Gastroesophageal sphincter (tissue), 3 donors: ENCODE measurements at regions not wholly inside any gene's neighbourhood (a gene's known extent, or its start where the extent isn't known, plus 50 kb on each side); places are given as distances from the start of the nearest gene placed in this dataset.

Source experiments
- EP300 ChIP-seq: sonication (generic); formaldehyde crosslinking; IDR thresholded peaks from one replicate; pipeline ENCODE4 v1.6.1; 2017; ENCODE audit warnings: antibody characterized with exemption, mild to moderate bottlenecking
- TF ChIP-seq, protein P1 (sequence below), 4 experiments: fragments of 200-600 bp in 2 of 4; fragments of 450-650 bp in 2 of 4; sonication (generic) in 1 of 4; IDR thresholded peaks; one replicate each; pipeline ENCODE4 v1.5.1; 2017 to 2019; ENCODE audit warnings: antibody characterized with exemption in 4 of 4, mild to moderate bottlenecking in 2 of 4, moderate library complexity in 2 of 4

DNA sequence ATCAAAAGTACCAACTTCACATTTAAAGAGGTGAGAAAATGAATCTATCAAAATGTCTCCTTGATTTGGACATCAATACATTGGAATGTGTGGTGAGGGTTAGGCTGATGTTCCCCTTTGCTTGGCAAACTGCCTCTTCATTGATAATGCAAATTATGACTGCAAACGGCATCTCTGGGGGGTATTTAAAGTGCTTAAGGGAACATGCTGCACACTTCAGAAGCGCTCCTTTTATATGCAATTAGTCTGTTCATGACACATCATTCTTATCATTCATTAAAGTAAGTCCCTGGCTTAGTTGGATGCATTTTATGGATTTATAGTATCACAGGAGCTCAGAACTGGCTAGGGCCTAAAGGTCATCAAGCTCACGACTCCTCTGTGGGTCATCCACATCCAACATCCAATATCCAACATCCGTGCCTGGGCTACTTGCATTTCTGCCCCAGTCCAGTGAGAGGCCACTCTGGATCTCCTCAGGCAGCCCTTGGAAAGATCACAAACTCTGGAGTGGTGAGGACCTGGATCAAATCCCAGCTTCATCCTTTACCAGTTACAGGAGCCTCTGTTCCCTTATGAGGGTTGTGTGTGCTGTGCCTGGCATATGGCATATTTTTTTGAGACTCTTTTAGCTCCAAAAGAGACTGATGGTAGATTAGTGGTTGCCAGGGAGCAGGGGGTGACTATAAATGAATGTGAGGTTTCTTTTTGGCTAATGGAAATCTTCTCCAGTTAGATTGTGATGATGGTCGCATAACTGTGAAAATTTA, 136.8 kb upstream of the FOXB1 start:
- TF ChIP-seq, protein P1, sequence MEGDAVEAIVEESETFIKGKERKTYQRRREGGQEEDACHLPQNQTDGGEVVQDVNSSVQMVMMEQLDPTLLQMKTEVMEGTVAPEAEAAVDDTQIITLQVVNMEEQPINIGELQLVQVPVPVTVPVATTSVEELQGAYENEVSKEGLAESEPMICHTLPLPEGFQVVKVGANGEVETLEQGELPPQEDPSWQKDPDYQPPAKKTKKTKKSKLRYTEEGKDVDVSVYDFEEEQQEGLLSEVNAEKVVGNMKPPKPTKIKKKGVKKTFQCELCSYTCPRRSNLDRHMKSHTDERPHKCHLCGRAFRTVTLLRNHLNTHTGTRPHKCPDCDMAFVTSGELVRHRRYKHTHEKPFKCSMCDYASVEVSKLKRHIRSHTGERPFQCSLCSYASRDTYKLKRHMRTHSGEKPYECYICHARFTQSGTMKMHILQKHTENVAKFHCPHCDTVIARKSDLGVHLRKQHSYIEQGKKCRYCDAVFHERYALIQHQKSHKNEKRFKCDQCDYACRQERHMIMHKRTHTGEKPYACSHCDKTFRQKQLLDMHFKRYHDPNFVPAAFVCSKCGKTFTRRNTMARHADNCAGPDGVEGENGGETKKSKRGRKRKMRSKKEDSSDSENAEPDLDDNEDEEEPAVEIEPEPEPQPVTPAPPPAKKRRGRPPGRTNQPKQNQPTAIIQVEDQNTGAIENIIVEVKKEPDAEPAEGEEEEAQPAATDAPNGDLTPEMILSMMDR (IDR thresholded peaks at IDR 0.05): no peak
- TF ChIP-seq EP300: no peak
